ENCODE measurements at regions not wholly inside any gene's neighbourhood (a gene's known extent, or its start where the extent isn't known, plus 50 kb on each side); places are given as distances from the start of the nearest gene placed in this dataset.
A peak's percentile ranks its signal among the peaks of the same experiment; 100 is the strongest.

- TF ChIP-seq REST (IDR thresholded peaks at IDR 0.05; ENCODE audit: unreplicated experiment) (no peak), POLR2AphosphoS5 (IDR thresholded peaks at IDR 0.05; ENCODE audit: low read depth) (no peak), EZH2phosphoT487 (IDR thresholded peaks at IDR 0.05; ENCODE audit: unreplicated experiment) (no peak), NANOG (IDR thresholded peaks at IDR 0.05; ENCODE audit: borderline replicate concordance) (no peak), ZNF331 (CRISPR knock-in tag; IDR thresholded peaks at IDR 0.05; ENCODE audit: low read depth) (no peak), ETS1 (IDR thresholded peaks at IDR 0.05) (no peak), ZNF114 (CRISPR knock-in tag; IDR thresholded peaks at IDR 0.05) (no peak)
Measured at GRCh38 chr7:156437021-156437614, 203.5 kb upstream of the RNF32 start (continued).

GRCh38 chr7:156435486-156436231 lies 204.9 kb upstream of the RNF32 start:
- H3K27ac Mint-ChIP-seq, result peak overlapping the region; percentile 8; the same call in 1 of the 2 replicates

More at GRCh38 chr7:156435486-156436231, 204.9 kb upstream of the RNF32 start:
- no peak for DNase-seq (ENCODE audit: low spot score)
- Mint-ChIP-seq H3K36me3 (ENCODE audit: low read depth) (no peaks in the 10 kb centered on the region), H3K27me3 (ENCODE audit: insufficient read depth, low read depth, poor library complexity) (peaks cover 3% of the 10 kb centered on the region), H3K4me1 (peaks cover 4% of the 10 kb centered on the region; the same call in 2 of the 3 replicates), H3K9me3 (no peaks in the 10 kb centered on the region), H3K4me3 (no peak overlapping the region)
- Histone ChIP-seq H3K9me2 (ENCODE audit: insufficient read depth) (no peaks in the 10 kb centered on the region), H3K27ac (ENCODE audit: low read depth) (no peak overlapping the region), H3F3A (replicated peaks; ENCODE audit: low read depth) (no peaks in the 10 kb centered on the region), H3K4me2 (no peak overlapping the region), H2AFZ (no peak overlapping the region), H3K79me2 (replicated peaks; ENCODE audit: insufficient read depth) (no peaks in the 10 kb centered on the region), H3K36me3 (ENCODE audit: insufficient read depth) (no peaks in the 10 kb centered on the region; the same call in 1 of the 2 replicates), H3K27me3 (ENCODE audit: insufficient read depth) (no peaks in the 10 kb centered on the region), H4K20me1 (replicated peaks; ENCODE audit: insufficient read depth) (no peaks in the 10 kb centered on the region), H3K4me1 (ENCODE audit: insufficient read depth) (no peaks in the 10 kb centered on the region), H3K4me3 (no peak overlapping the region)
- TF ChIP-seq STAT1 (IDR thresholded peaks at IDR 0.05; ENCODE audit: unreplicated experiment), result no peak
- TF ChIP-seq ZNF331 (CRISPR knock-in tag; IDR thresholded peaks at IDR 0.05; ENCODE audit: low read depth), result no peak
- TF ChIP-seq EZH2phosphoT487 (IDR thresholded peaks at IDR 0.05; ENCODE audit: unreplicated experiment), result no peak
- peak; percentile 47; the same call in 2 of the 3 replicates for ATAC-seq

All from GM23338 (cell line).